ENCODE measurements at regions not wholly inside any gene's neighbourhood (a gene's known extent, or its start where the extent isn't known, plus 50 kb on each side); places are given as distances from the start of the nearest gene placed in this dataset.

DNA sequence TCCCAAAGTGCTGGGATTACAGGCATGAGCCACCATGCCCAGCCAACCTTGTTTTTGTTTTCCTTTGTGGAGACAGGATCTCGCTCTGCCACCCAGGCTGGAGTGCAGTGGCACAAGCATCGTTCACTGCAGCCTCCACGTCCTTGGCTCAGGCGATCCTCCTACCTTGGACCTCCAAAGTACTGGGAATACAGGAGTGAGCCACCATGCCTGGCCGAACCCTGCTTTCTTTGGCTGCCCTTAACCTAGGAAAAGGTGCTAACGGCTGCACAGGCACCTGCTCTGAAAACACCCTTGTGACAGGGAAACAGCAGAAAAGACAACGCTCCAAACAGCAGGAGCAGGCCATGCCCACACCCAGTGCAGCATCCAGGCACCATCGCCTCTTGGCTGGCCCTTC is 71.9 kb downstream of the OAT start:
- DNase-seq (ENCODE audit: low read depth) = no peak

DNA sequence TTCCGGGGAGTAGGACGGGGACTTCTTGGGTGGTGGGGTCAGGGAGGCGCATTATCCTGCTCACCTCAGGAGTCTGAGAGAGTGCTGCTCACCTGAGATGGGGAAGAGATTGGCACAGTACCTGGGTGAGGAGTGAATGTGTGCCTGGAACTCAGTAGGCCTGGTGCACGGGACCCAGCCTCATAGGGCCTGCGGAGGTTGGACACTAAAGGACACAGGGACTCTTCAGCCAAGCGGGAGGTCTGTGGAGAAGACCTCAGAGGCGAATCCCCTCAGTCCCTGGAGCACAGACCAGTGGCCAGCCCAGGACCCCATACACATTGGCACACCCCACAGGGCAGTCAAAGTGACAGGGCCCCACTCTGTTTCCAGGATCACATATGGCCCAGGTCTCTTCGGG is 73.2 kb downstream of the OAT start:
- no peak for DNase-seq (ENCODE audit: low read depth)

DNA sequence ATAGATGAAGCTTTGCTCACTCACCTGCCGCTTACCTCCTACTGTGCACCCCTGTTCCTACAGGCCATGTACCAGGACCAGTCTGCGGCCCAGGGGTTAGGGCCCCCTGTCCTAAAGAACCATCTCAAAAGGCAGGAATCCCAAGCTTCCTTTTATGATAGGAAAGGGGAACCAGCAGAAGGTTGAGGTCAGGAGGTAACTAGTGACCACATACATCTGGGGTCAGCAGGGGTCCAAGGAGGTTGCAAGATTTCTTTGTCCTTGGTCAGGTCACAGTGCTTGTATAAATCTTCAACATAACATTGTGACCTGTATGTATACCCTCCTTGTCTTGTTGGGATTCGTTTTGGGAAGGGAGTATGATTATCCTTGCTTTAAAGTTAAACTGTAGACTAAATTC is 73.8 kb downstream of the OAT start:
- no peak for DNase-seq (ENCODE audit: low read depth)

DNA sequence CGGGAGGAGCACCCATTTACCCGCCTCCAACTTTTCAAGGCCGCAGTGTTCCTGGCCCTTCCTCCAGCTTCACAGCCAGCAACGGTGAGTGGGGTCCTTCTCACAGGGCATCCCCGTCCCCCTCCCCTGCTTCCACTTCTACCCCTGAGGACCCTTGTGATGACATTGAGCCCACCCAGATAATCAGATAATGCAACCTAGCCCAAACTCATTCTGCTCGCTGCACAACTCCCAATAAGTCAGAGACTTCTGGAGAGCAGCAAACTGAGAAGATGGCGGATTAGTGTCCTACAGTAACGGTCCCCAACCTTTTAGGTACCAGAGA is 74.5 kb downstream of the OAT start:
- no peak for DNase-seq (ENCODE audit: low read depth)

DNA sequence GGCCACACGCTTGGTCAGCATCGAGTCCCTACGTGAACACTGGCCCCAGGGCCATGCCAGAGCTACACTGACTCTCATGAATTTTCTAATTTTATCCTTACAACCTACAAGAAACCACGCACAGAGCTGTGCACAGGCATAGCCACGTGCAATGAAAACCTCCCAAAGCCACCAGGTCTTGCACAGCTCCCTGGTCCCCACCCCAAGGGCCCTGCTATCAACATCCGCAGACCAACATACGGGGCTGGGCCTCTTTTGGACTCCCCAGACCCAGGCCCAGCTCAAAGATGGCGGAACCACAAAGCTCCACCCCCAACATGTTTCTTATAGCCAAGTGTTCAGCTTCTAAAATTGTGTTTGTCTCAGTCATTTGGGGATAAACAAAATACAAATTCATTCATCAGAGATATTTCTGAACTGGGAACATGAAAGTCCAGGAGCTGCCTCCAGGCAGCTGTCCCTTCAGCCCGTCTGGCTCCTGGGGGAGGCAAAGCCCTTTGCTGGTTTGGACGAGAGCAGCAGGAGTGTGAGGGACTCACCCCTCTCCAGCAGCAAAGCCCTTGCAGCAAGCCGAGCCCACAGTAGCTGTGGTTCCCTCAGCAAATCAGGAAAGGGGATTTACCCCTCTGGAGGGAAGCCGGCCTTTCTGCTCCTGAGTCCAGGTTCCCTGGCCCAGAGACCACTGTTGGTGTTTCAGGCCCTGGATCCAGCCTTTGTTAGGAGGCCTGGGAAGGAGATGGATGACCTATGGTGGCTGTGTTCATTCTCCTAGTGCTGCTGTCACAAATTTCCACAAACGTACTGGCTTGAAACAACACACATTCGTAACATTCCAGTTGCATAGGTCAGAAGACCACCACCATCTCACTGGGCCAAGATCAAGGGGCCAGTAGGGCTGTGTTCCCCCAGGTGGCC is 75.1 kb downstream of the OAT start:
- DNase-seq (ENCODE audit: low read depth) = no peak

DNA sequence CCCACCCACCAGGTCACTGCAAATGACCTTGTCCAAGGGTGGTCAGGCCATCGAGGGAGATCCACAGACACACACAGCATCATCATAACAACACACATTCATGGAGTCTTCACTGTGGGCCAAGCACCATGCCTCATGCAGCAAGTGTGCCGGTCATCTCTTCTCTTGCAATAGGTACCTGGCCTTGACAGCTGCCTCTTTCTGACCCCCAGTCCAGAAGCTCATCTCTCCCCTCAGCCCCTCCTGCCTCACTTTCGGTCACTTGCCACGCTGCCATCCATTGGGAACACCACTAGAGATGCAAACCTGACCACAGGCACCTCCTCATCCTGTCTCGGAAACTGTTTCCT is 75.9 kb downstream of the OAT start:
- no peak for DNase-seq (ENCODE audit: low read depth)

DNA sequence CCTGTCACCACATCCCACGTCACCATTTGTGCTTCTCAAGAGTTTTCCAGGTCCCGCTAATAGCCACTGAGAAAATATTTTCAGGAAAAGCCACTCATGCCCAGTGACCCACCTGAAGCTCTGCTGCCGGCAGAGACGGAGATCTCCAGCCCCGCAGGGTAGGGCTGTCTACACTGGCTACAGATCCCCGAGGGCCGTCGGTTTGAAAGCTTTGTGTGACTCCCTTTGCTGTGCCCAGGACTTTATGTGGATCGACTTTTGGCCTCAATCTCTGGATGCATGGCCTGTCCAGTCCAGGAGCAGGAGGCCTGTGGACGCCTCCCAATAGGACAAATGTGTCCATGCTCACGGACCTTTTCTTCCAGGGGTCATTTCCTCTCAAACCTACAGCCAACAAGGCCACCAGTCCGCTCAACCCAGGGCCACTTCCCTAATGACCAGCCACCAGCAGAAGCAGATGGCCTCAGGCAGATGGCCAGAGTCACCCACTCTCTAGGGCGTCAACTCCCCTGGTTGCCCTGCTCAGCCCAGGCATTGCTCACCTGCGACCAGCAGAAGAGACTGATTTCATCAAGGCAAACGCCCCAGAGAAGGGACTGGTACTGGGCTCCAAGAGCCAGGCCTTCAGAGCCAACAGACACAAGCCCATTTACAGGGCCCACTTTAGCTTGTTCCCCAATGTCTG is 76.4 kb downstream of the OAT start:
- DNase-seq (ENCODE audit: low read depth) = no peak

DNA sequence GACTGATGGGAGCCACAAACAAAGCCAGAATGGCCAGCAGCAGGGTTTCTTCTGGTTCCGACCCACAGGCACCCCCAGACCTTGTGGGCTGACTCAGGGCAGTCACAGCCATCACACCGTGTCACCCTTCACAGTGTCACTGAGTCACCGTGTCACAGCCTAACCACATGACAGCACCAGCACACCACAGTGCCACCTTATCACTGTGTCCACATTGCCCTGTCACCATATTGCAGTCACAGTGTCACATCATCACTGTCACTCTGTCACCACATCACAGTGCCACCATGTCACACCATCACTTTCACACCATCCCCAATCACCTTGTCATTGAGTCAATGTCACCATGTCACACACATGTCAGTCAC is 77.0 kb downstream of the OAT start:
- DNase-seq (ENCODE audit: low read depth) = no peak

DNA sequence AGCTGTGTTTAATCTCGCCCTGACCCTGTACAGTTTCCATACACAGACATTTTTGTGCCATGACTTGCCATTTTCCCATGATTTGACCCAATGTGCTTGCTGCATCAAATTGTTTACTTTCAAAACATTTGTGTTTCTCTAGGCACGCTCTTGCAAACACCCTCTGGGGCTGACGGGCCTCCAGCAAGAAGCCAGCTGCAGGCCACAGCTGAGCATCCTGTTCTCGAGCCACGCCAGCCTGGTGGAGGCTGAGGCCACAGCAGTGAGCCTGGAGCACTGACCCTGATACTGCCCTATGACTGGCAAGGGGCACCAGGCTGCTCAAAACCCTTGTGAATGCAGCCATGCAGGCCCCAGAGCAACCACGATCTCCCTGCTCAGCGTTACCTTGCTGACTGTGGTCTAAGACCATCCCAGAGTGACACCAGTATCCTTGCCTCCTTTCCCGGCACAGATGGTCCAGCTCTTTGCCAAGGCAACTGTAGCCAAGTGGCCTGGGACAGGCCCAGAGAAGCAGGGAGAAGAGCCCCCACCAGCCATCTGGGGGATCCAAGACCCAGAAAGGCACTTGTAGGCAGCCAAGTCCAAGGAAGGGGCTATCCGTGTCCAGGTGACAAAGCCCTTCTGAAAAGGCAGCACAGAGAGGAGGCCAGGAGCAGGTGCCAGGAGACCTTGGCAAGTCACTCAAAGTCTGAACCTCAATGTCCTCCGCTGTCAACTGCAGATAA is 78.5 kb downstream of the OAT start:
- DNase-seq (ENCODE audit: low read depth) = peak; percentile 40

DNA sequence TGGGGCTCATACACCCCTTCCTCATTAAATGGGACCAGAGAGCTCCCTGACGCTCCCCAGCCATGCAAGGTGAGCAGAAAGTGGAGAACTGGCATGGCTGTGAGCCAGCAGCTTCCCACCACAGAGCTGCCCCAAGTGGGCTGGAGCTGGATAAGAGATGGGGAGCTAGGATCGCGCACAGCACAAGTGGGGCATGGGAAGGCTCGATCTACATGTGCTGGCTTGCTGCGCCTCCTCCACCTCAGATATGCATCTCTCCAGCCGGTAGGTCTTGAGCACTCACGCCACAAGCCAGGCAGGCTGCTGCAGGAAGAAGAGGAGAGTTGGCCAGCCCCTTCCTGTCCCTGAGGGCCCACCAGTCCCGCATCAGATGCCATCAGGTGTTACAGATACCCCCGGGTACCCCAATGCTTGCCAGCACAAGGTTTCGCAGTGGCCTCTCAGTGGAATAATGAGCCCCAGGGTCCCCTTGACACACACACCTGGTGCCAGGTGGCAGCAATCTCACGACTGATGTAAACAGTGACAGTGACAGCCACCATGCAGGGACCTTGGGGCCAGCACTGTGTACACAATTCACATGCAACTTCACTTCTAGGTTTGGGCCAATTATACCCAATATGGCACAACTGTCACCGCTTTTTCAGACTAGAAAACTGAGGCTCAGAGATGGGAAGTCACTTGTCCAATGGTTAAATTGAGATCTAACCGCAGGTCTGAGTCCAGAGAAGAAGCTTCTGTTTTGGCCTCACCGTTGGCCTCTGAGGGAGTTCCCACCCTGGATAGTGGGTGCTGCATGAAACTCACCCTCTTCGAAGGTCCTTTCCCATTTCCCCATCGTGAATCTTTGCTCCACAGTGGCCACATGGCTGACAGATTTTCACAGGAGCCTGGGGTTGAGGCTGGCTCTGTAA is 79.3 kb downstream of the OAT start:
- DNase-seq (ENCODE audit: low read depth) = no peak

DNA sequence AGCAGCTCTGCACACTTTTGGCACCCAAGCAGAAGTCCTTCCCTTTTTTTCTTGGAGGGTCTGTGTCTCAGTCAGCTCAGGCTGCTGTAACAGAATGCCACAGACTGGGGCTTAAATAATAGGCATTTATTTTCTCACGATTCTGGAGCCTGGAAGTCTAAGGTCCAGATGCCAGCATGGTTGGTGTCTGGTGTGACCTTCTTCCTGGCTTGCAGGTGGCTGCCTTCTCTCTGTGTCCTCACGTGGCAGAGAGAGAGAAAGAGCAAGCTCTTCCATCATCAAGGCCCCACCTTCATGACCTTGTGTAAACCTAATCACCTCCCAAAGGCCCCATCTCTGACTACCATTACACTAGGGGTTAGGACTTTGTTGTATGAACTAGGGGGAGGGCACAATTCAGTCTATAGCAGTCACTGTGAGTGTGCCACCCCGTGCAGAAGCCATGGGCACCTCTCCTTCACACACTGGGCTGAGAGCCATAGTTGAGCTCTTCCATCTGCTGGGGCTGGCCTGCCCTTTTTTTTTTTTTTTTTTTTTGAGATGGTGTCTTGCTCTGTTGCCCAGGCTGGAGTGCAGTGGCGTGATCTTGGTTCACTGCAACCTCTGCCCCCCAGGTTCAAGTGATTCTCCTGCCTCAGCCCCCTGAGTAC is 80.3 kb downstream of the OAT start:
- DNase-seq (ENCODE audit: low read depth) = no peak

DNA sequence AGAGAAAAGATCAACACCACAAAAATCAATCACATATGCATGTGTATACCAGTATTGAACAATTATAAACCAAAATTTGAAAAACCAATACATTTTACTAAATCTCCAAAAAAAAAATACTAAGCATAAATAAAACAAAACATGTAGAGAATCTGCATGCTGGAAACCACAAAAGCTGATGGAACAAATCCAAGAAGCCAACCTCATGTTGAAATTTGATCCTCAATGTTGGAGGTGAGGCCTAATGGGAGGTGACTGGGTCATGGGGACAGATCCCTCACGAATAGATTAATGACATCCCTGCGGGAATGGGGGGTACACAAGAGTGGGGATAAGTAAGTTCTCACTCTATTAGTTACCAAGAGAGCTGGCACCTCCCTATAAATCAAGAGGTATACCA is 82.5 kb downstream of the OAT start:
- no peak for DNase-seq (ENCODE audit: low read depth)

DNA sequence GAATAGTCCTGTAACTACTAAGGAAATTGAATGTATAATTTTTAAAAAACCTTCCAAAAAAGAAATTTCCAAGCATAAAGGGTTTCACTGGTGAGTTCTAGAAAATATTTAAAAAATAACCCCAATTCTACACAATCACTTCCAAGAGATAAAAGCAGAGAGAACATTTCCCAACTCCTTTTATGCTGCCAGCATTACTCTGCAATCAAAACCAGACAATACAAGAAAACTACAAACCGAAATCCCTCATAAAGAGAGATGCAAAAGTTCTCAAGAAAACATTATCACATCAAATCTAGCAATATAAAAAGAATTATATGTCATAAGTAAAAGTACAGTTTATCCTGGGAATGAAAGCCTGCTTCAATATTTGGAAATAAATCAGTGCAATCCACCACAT is 84.8 kb downstream of the OAT start:
- DNase-seq (ENCODE audit: low read depth) = no peak

DNA sequence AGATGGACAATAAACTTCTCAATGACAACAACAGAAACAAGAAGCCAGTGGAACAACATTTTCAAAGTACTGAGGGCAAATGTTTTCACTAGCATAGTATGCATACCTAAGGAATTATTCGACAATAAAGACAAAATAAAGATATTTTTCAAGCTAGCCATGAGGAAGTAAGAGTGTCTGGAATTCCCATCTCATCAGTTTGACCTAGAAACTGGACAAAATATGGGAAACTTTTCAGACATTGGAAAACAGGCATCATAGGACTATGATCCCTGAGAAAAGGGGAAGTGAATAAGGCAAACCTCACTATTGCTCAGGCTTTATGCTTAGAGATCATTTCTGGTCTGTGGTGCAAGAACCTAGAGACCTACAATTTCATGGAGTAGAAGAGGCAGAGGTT is 86.3 kb downstream of the OAT start:
- no peak for DNase-seq (ENCODE audit: low read depth)

DNA sequence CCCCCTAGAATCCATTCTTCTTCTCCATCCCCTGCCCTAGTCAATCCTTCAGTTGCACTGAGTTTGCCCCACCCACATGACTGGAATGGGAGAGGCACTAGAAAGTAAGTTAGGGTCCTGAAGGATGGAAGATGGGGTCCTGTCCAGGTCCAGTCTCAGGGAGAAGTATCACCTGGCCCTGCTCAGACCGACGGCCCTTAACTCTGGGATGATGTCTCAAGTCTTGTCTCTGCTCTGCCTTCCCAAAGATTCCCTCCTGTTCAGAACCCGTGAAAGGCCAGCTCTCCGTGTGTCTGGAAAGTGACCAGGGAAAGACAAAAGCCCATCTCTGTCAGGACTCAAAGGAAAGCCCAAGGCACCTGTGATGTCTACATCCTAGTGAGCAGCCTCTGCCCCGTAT is 88.8 kb downstream of the OAT start:
- no peak for DNase-seq (ENCODE audit: low read depth)

DNA sequence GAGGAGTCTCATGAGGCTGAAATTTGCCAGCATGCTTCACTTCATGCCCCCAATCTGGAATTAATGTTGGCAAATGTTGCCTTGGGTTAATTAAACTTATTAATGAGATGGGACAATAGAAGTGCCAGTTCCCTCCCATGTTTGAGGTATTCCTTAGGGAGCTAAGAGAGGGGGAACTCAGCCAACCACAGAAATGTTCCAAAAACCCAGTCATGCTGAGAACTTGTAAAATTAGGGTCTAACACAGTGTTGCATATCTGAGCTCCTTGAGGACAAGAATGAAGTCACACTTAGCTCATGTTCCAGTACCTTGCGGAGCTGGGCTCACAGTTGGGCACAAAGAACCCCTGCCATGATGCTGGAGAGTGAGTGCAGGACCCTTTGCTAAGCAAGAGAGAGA is 89.4 kb downstream of the OAT start:
- DNase-seq (ENCODE audit: low read depth) = no peak

DNA sequence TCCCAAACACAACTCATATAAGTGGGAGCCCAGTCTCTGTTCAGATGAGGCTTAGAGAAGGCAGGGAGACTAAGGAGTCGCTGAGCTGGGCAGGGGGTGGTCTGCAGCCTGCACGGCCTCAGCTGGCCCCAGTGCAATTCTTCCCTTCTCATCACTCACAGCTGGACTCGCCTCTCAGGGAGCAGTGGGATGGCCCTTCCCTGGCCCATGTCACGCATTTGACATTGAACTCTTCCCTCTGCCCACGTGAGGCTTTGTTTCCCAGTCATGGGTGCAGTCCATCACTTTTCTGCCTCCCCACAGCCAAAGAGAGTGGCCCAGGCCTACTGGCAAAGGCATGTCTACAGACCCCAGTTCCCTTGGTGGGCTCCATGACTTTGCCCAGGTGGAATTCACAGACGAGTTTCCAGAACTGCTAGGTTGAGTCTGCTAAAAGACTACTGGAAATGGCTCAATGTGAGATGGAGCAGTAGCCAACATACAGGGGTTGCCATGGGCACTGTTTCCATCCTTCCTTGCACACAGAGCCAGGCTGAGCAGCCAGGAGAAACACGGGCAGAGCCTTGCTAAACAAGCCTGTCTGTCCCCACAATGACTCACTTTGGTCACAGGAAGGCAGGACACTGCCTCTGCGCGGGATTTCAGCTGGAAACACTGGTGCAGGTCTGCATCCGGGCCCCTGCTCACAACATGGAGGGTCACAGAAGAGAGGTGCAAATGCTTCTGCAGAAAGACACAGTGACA is 90.1 kb downstream of the OAT start:
- DNase-seq (ENCODE audit: low read depth) = no peak

DNA sequence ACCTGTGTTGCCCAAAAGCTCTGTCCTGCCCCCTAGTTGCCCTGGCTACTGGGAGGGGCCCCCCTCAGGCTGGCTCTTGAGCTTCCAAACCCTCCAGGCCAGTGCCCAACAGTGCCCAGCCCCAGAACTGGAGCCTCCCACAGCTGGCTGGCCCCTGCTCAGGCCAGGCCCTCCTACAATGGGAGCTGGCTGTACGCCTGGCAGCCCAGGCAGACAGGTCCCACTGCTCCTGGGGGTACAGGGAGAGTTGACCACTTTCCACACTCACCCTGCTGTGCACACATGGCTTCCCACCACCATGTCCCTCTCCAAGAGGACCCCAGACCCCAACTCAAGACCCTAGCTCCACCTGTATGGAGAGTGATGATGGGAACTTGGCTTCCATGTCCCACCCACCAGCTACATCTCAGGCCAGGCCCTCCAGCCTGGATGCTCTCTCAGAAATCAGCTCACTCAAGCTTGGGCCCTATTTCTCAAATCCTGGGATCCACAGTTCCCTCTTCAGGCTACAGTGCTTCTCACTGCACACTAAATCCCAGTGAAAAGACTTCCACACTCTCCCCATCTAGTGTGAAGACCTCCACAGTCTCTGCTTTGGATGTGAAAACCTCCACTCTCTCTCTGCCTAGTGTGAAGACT is 92.6 kb downstream of the OAT start:
- DNase-seq (ENCODE audit: low read depth) = no peak

DNA sequence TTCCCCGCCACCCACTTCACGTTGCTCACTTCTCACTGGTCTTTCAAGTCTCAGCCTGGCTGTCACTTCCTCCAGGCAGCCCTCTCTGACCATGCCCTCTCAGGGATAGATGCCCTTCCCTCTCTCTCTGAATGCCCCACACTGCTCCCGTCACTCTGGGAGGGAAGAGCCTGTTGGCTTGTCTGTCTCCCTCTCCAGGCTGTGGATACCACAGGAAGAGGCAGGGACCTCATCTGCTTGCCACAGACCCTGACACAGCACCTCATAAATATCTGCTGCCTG is 93.1 kb downstream of the OAT start:
- no peak for DNase-seq (ENCODE audit: low read depth)

DNA sequence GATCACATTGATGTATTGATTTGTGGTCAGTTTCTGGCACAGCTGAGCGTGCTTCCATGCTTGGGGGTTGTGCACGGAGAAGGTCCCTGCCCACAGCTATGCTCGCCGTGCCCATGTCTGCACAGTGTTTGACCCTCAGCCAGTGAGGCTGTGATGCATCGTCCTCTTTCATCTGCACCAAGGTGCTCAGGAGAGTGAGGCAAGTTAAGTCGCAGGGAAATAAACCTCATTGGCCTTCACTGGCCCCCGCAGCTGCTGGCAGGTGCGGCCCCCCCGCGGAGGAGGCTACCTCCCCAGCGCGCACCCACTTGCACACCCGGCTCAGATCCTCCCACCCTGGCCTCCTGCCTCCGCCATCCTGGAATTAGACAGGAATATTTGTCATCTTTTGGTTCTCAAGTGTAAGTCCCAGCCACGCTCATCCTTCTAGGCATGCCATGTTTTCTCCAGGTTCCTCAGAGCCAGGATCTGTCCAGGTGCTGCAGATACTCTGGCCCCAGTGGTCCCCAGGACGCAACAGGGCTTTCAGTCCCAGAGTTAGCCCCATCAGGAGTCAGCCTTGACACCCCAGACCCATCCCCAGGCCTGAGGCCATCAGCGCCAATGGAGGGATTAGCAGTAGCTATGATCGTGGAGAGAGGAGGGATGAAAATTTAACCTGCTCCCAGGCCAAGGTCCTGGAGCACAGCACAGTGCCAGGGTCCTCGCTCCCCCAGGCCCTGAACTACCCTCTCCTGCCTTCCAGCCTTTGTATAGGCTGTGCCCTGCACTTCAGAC is 93.7 kb downstream of the OAT start:
- no peak for DNase-seq (ENCODE audit: low read depth)

All from non-pigmented ciliary epithelial cell (primary cell).